ENCODE measurements at regions not wholly inside any gene's neighbourhood (a gene's known extent, or its start where the extent isn't known, plus 50 kb on each side); places are given as distances from the start of the nearest gene placed in this dataset.

DNA sequence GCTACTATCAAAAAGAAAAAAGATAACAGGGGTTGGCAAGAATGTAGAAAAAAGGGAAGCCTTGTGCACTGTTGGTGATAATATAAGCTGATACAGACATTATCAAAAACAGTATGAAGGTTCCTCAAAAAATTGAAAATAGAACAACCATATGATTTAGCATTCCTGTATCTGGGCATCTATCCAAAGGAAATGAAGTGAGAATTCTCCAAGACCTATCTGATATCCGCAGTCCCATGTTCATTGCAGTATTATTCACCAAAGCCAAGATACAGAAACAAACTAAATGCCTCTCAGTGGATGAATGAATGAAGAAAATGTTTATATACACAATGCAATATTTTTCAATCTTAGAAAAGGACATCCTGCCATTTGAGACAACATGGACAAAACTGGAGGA is 1943.3 kb downstream of the MAT2B start:
- TF ChIP-seq, protein P1, sequence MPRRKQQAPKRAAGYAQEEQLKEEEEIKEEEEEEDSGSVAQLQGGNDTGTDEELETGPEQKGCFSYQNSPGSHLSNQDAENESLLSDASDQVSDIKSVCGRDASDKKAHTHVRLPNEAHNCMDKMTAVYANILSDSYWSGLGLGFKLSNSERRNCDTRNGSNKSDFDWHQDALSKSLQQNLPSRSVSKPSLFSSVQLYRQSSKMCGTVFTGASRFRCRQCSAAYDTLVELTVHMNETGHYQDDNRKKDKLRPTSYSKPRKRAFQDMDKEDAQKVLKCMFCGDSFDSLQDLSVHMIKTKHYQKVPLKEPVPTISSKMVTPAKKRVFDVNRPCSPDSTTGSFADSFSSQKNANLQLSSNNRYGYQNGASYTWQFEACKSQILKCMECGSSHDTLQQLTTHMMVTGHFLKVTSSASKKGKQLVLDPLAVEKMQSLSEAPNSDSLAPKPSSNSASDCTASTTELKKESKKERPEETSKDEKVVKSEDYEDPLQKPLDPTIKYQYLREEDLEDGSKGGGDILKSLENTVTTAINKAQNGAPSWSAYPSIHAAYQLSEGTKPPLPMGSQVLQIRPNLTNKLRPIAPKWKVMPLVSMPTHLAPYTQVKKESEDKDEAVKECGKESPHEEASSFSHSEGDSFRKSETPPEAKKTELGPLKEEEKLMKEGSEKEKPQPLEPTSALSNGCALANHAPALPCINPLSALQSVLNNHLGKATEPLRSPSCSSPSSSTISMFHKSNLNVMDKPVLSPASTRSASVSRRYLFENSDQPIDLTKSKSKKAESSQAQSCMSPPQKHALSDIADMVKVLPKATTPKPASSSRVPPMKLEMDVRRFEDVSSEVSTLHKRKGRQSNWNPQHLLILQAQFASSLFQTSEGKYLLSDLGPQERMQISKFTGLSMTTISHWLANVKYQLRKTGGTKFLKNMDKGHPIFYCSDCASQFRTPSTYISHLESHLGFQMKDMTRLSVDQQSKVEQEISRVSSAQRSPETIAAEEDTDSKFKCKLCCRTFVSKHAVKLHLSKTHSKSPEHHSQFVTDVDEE (CRISPR knock-in tag; IDR thresholded peaks at IDR 0.05), result no peak
- TF ChIP-seq ZFP30 (CRISPR knock-in tag; IDR thresholded peaks at IDR 0.05) (no peak), ESRRG (CRISPR knock-in tag; IDR thresholded peaks at IDR 0.05) (no peak), BACH2 (CRISPR knock-in tag; IDR thresholded peaks at IDR 0.05; ENCODE audit: borderline replicate concordance) (no peak), CSDC2 (CRISPR knock-in tag; IDR thresholded peaks at IDR 0.05) (no peak), ZNF8 (CRISPR knock-in tag; IDR thresholded peaks at IDR 0.05) (no peak), SNAI2 (CRISPR knock-in tag; IDR thresholded peaks at IDR 0.05) (no peak), ARNTL (CRISPR knock-in tag; IDR thresholded peaks at IDR 0.05; ENCODE audit: borderline replicate concordance, low read depth) (no peak), ZFP3 (CRISPR knock-in tag; IDR thresholded peaks at IDR 0.05) (no peak), CREB5 (CRISPR knock-in tag; IDR thresholded peaks at IDR 0.05; ENCODE audit: low read depth) (no peak)
- TF ChIP-seq, protein P2, sequence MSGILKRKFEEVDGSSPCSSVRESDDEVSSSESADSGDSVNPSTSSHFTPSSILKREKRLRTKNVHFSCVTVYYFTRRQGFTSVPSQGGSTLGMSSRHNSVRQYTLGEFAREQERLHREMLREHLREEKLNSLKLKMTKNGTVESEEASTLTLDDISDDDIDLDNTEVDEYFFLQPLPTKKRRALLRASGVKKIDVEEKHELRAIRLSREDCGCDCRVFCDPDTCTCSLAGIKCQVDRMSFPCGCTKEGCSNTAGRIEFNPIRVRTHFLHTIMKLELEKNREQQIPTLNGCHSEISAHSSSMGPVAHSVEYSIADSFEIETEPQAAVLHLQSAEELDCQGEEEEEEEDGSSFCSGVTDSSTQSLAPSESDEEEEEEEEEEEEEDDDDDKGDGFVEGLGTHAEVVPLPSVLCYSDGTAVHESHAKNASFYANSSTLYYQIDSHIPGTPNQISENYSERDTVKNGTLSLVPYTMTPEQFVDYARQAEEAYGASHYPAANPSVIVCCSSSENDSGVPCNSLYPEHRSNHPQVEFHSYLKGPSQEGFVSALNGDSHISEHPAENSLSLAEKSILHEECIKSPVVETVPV (CRISPR knock-in tag; IDR thresholded peaks at IDR 0.05), result no peak
- ATAC-seq, result no peak

DNA sequence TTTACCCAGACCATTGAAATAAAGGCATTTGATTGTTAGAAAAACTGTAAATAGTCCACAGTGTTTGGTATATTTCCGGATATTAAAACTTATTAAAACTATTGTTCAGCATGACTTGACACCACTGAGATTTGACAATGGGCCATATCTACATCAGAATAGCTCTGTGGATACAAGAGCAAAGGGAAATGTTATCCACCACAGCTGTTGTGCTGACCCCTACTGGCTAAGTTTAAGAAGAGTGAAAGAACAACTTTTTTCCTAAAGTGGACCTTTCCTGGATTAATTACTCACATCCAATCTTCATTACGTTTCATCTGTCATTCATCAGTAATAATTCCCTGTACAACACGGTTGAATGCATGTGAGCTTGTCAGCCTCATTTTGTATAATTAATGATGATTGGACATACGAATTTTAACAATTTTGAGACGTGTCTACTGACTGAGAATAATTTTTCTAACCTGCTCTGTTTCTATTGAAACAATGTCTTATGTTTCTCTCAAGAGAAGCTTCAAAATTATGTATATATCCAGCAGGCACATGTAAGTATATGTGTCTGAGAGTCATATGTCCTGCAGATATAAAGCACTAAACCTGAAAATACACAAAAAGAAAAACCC is 1952.6 kb downstream of the MAT2B start:
- TF ChIP-seq GLIS3 (CRISPR knock-in tag; IDR thresholded peaks at IDR 0.05) (no peak), TCF4 (CRISPR knock-in tag; IDR thresholded peaks at IDR 0.05; ENCODE audit: borderline replicate concordance) (no peak), BACH2 (CRISPR knock-in tag; IDR thresholded peaks at IDR 0.05; ENCODE audit: borderline replicate concordance) (no peak), POU6F1 (CRISPR knock-in tag; IDR thresholded peaks at IDR 0.05; ENCODE audit: borderline replicate concordance, low read depth) (no peak), ARNTL (CRISPR knock-in tag; IDR thresholded peaks at IDR 0.05; ENCODE audit: borderline replicate concordance, low read depth) (no peak), CREB5 (CRISPR knock-in tag; IDR thresholded peaks at IDR 0.05; ENCODE audit: low read depth) (no peak), ZC3H10 (CRISPR knock-in tag; IDR thresholded peaks at IDR 0.05) (no peak), PPARA (CRISPR knock-in tag; IDR thresholded peaks at IDR 0.05; ENCODE audit: borderline replicate concordance) (no peak), TOX (CRISPR knock-in tag; IDR thresholded peaks at IDR 0.05; ENCODE audit: borderline replicate concordance) (no peak)
- TF ChIP-seq, protein P2 (CRISPR knock-in tag; IDR thresholded peaks at IDR 0.05), result no peak
- no peak for ATAC-seq

- TF ChIP-seq BACH2 (CRISPR knock-in tag; IDR thresholded peaks at IDR 0.05; ENCODE audit: borderline replicate concordance), result no peak
- no peak for TF ChIP-seq TOX (CRISPR knock-in tag; IDR thresholded peaks at IDR 0.05; ENCODE audit: borderline replicate concordance)
- TF ChIP-seq, protein P1 (CRISPR knock-in tag; IDR thresholded peaks at IDR 0.05), result no peak
- no peak for ATAC-seq
These were observed 1953.8 kb downstream of the MAT2B start for GRCh38 chr5:165459232-165459631.

Data from SK-N-SH treated with all-trans-retinoic acid at 6 μM for 48 hours (cell line).